GM18517 (cell line): ENCODE measurements at regions not wholly inside any gene's neighbourhood (a gene's known extent, or its start where the extent isn't known, plus 50 kb on each side); places are given as distances from the start of the nearest gene placed in this dataset.

Experiments used
- ATAC-seq: cut with Tn5 transposase; IDR thresholded peaks from one replicate; pipeline ENCODE4 v1.9.1; 2021; ENCODE audit warnings: mild to moderate bottlenecking, moderate library complexity; ENCODE audit not compliant: unreplicated experiment

- ATAC-seq, result no peak
These were observed 264.2 kb downstream of the BMP4 start for GRCh38 chr14:53692451-53692850.

- no peak for ATAC-seq
These were observed 273.4 kb downstream of the BMP4 start for GRCh38 chr14:53683229-53683628.

GRCh38 chr14:53672526-53672925 lies 284.1 kb downstream of the BMP4 start:
- ATAC-seq, result no peak

GRCh38 chr14:53670701-53671100 lies 285.9 kb downstream of the BMP4 start:
- ATAC-seq, result no peak

- ATAC-seq, result no peak
These were observed 287.7 kb downstream of the BMP4 start for GRCh38 chr14:53668897-53669296.

- no peak for ATAC-seq
These were observed 292.9 kb downstream of the BMP4 start for GRCh38 chr14:53663709-53664108.

- no peak for ATAC-seq
These were observed 301.4 kb downstream of the BMP4 start for GRCh38 chr14:53655080-53655785.

- no peak for ATAC-seq
These were observed 304.6 kb downstream of the BMP4 start for GRCh38 chr14:53652068-53652467.

GRCh38 chr14:53651096-53651740 lies 305.4 kb downstream of the BMP4 start:
- no peak for ATAC-seq

- no peak for ATAC-seq
These were observed 309.7 kb downstream of the BMP4 start for GRCh38 chr14:53646925-53647324.

GRCh38 chr14:53640695-53641094 lies 315.9 kb downstream of the BMP4 start:
- ATAC-seq, result no peak

GRCh38 chr14:53638966-53639365 lies 317.7 kb downstream of the BMP4 start:
- no peak for ATAC-seq

- no peak for ATAC-seq
These were observed 321.8 kb downstream of the BMP4 start for GRCh38 chr14:53634793-53635192.

GRCh38 chr14:53630336-53630735 lies 326.3 kb downstream of the BMP4 start:
- no peak for ATAC-seq

GRCh38 chr14:53628732-53629430 lies 327.7 kb downstream of the BMP4 start:
- no peak for ATAC-seq

- no peak for ATAC-seq
These were observed 328.4 kb downstream of the BMP4 start for GRCh38 chr14:53628261-53628660.

- ATAC-seq, result no peak
These were observed 329.9 kb downstream of the BMP4 start for GRCh38 chr14:53626761-53627160.

GRCh38 chr14:53622447-53622846 lies 334.2 kb downstream of the BMP4 start:
- no peak for ATAC-seq

GRCh38 chr14:53621921-53622320 lies 334.7 kb downstream of the BMP4 start:
- ATAC-seq, result no peak

GRCh38 chr14:53621433-53621832 lies 335.2 kb downstream of the BMP4 start:
- no peak for ATAC-seq

GRCh38 chr14:53620890-53621289 lies 335.7 kb downstream of the BMP4 start:
- ATAC-seq, result no peak

- no peak for ATAC-seq
These were observed 336.3 kb downstream of the BMP4 start for GRCh38 chr14:53620317-53620716.
